ENCODE measurements at regions not wholly inside any gene's neighbourhood (a gene's known extent, or its start where the extent isn't known, plus 50 kb on each side); places are given as distances from the start of the nearest gene placed in this dataset.
"Not testable (repeated sequence)": the region's sequence is repeated elsewhere in the genome, so short reads cannot be mapped to it uniquely, and the experiment has no call there.

DNA sequence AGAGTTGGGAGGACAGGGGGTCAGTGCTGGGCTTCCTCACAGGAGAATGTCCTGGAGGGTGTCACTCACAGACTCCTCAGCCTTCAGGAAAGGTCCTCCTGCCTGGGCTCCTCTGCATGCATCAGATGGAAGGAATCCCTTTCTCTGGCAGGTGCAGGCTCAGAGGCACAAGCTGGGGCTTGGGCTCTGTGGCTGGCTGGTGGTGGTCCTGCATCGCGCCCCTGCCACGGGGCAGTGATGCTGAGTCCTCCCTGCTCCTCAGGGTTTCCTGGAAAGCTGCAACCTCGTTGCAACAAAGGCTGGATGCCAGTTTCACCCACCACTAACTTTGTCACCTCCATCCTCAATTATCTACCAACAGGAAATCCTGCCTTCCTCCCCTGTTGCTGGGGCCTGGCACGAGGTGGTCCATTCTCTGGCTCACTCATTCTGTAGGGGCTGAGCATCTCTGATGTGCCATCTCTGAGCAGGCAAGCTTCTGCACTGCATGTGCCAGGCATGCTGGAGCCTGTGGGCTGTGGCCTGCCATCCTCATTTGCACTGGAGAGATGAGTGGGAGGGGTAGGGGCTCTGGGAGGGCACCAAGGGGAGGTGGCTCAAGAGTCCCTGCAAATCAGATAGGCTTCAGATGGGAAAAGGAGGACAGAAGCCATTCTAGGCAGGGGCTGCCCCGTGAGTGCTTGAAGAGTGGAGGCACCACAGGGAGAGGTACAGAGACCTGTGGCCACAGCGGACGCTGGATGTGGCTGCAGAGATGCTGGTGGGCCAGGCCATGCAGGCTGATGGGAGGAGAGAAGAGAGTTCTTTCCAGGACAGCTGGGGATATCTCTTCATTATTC, 272.6 kb upstream of the HS6ST1 start:
- DNase-seq = no peak

DNA sequence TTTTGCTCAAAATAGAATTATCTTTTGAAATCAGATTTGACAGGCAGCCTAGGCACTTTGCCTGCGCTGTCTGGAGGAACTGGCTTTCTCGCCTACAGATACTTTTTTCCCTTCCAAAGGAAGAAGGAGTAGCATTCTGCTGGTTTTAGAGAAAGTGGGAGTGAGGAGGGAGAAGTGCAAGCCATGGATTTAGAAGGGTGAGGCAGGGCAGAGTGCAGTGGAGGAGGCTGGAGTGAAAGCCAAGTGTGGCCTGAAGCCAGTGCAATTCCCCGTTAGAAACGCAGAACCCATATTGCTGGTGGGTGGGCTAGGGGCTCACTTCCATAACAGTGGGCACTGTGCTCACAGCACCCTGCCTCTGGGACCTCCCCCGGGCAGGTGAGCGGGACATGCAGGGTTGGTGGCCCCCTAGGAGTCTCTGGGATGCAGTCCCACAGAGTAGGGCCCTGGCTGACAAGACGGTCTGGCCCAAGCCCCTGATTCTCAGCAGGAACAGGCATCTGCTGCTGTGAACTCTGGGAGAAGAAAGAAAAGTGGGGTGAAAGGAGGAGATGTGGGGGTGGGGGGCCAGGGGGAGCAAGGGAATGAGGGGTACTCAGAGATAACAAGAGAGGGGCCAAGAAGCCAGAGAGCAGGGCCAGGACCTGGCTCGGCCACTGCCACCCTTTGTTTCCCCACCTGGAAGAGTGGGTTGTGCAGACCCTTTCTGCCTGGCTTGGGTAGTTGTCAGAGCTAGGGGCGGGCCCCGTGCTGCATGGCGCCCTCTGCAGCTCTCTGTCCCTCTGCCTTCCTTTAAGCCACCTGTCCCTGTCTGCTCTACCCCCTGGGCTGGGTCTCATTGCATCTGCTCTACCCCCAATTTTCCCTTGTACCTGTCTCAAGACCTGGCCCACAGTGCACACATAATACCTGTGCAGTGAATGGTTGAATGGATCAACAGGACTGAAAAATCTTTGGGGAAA, 273.5 kb upstream of the HS6ST1 start:
- no peak for DNase-seq

GRCh38 chr2:128593518-128593878, 274.8 kb upstream of the HS6ST1 start:
- DNase-seq = no peak

GRCh38 chr2:128593879-128594650, 275.4 kb upstream of the HS6ST1 start:
- DNase-seq = no peak

DNA sequence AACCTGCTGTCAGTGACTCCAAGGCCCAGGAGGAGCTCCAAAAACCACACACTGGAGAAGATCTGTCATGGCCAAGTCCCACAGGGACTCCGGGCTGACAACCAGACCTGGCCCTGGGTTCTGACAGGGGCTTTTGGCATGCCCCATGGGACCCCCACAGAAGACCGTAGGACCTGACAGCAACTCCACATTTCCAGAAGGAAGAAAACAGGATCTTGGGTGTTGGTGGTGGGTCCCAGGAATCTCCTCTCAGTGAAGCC, 275.9 kb upstream of the HS6ST1 start:
- no peak for DNase-seq

- no peak for DNase-seq
Measured at GRCh38 chr2:128594953-128595677, 276.4 kb upstream of the HS6ST1 start.

GRCh38 chr2:128595763-128596395, 277.2 kb upstream of the HS6ST1 start:
- DNase-seq = no peak

- DNase-seq = no peak
Measured at GRCh38 chr2:128596396-128597120, 277.9 kb upstream of the HS6ST1 start.

GRCh38 chr2:128597121-128597762, 278.6 kb upstream of the HS6ST1 start:
- DNase-seq = no peak

DNA sequence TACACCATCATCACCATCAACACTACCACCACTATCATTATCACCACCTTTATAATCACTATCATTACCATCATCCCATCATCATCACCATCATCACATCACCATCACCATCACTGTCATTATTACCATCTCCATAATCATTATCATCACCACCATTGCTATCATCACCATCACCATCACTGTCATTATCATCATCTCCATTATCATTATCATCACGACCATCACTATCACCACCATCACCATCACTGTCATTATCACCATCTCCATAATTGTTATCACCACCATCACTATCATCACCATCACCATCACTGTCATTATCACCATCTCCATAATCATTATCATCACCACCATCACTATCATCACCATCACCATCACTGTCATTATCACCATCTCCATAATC, 279.6 kb upstream of the HS6ST1 start:
- not testable (repeated sequence) for DNase-seq

- DNase-seq = no peak
Measured at GRCh38 chr2:128598862-128599441, 280.3 kb upstream of the HS6ST1 start.

GRCh38 chr2:128599700-128600099, 281.0 kb upstream of the HS6ST1 start:
- no peak for DNase-seq

DNA sequence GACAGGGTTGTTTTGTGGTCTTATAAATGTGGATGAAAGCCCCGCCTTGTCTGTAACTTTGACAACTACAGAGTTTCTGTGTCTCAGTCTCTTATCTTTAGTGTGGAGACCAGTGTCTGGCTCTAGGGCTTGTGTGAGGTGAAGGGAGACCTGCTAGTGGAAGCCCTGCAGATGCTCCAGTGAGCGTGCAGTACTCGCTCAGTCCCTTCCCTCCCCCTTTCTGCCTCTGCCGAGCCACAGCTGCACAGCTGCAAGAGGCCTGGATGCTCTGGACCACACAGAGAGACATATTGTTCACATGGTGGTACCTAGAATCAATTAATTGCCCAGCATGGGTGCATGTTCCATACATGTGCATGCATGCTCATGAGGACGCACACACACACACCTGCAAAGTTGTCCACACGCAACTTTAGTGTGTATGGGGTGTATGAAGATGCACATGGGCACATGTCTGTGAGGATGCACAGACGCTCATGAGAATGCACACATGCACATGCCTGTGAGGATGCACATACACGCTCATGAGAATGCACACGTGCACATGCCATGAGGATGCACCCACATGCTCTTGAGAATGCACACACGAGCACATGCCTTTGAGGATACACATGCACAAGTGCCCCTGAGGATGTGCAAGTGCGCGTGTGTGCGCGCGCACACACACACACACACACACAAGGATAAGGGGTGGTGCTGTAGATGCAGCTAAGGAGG, 282.1 kb upstream of the HS6ST1 start:
- DNase-seq = no peak

GRCh38 chr2:128601298-128602037, 282.8 kb upstream of the HS6ST1 start:
- no peak for DNase-seq

DNA sequence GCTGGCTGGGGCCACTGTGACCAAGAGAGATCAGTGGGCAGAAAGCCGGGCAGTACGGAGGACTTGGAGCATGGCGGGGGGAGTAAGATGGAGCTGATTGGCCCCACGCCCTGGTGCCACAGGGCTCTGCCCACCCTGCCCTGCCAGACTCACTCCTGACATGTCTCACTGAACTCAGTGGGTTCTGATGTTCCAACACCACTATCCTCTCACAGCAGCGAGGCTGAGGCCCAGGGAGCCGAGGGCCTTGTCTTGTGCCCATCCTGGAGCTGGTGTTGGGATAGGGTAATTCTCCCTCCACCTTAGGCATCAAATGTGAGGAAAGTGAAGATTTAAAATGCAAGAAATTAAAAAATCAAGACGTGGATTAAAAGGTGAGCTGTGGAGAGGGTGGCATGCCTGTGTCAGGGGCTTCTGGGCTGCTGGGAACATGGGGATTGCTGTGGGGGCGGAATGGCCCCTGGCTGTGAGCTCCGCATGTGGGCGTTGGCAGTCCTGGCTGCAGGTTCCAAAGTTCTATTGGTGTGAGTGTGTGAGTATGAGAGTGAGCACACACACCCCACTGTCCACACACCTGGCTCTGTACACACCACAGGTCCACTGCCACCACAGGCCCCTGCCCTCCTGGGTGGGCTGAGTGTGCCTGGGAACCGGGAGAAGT, 283.5 kb upstream of the HS6ST1 start:
- DNase-seq = no peak

DNA sequence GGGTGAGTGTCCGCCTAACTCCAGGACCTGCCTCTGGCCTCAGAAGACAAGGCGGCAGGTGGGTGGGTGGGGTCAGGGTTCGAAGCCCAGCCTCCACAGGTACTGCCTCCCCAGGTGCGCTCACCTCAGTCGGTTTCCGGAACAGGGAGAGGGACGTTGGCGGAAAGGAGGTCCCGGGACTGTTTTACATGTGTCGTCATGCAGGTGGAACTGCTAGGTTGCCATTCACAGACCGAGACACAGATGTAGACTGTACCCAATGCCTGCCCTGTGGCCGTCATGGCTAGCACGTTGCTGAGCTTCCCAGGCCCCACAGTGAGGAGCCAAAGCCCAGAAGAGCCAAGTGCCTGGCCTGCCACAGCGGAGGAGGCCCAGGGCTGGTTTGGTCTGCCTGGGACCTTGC, 284.0 kb upstream of the HS6ST1 start:
- DNase-seq = no peak

- DNase-seq = no peak
Measured at GRCh38 chr2:128603411-128603924, 284.8 kb upstream of the HS6ST1 start.

DNA sequence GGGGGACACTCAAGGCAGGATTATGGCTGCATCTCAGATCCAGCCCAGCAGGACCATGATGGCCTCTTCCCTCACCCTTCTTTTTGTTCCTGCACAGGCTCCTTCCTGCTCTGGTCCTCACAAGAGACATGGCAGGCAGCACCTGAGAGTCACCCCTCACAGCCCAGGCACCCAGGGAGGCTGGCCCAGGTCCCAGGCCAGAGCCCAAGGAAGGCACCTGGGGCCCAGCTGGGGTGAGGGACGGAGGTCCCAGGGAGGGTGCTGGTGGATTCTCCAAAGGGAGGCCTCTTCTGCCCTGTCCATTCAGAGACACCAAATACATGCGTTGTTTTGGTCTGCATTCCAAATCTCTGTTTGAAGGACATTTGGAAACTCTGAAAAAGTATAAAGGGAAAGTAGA, 285.4 kb upstream of the HS6ST1 start:
- no peak for DNase-seq

Data from activated CD4-positive, CD25-positive, alpha-beta regulatory T cell (primary cell).